Astrocyte (in vitro differentiated cells and primary cell): ENCODE measurements at regions not wholly inside any gene's neighbourhood (a gene's known extent, or its start where the extent isn't known, plus 50 kb on each side); places are given as distances from the start of the nearest gene placed in this dataset.

ENCODE experiments used
- DNase-seq: peaks from one replicate; pipeline ENCODE4 v3.0.0-alpha.2; 2010; ENCODE audit warnings: low read depth
- FAIRE-seq: peaks from 2 replicates; lab custom pipeline; 2011; peaks lifted over from hg19 to GRCh38; lab: Jason Lieb, UNC
- H2AFZ ChIP-seq: 2 replicates; pipeline ENCODE4 v1.6.0; 2012; ENCODE audit warnings: low read depth, low read length, inconsistent platforms
- H3K27ac ChIP-seq: 2 replicates; pipeline ENCODE4 v1.5.1; 2011; ENCODE audit warnings: low read depth, low read length, inconsistent platforms
- H3K27me3 ChIP-seq: 2 replicates; pipeline ENCODE4 v1.6.0; 2011; ENCODE audit warnings: low read length, inconsistent platforms; ENCODE audit not compliant: insufficient read depth
- H3K36me3 ChIP-seq: 2 replicates; pipeline ENCODE4 v1.5.1; 2011; ENCODE audit warnings: low read length, inconsistent platforms; ENCODE audit not compliant: insufficient read depth
- H3K4me1 ChIP-seq: 2 replicates; pipeline ENCODE4 v1.5.1; 2011; ENCODE audit warnings: low read length, inconsistent platforms; ENCODE audit not compliant: insufficient read depth
- H3K4me2 ChIP-seq: 2 replicates; pipeline ENCODE4 v1.6.0; 2012; ENCODE audit warnings: low read length, inconsistent platforms
- H3K4me3 ChIP-seq: 2 replicates; pipeline ENCODE4 v1.5.1; 2011; ENCODE audit warnings: low read depth, mild to moderate bottlenecking, low read length, inconsistent platforms; ENCODE audit not compliant: insufficient read depth
- H3K79me2 ChIP-seq: 2 replicates; pipeline ENCODE4 v1.6.0; 2012; ENCODE audit warnings: mild to moderate bottlenecking, low read length, inconsistent platforms; ENCODE audit not compliant: insufficient read depth
- H3K9ac ChIP-seq: 2 replicates; pipeline ENCODE4 v1.6.0; 2012; ENCODE audit warnings: mild to moderate bottlenecking, low read length, inconsistent platforms
- H3K9me3 ChIP-seq: 2 replicates; pipeline ENCODE4 v1.5.1; 2012; ENCODE audit warnings: low read depth, mild to moderate bottlenecking, low read length, inconsistent platforms; ENCODE audit not compliant: insufficient read depth
- H4K20me1 ChIP-seq: 2 replicates; pipeline ENCODE4 v1.6.0; 2012; ENCODE audit warnings: low read length, inconsistent platforms; ENCODE audit not compliant: insufficient read depth
- H3K27ac Mint-ChIP-seq: one replicate; pipeline ENCODE4 v1.8.0; 2021; ENCODE audit warnings: mild to moderate bottlenecking, mixed read lengths; ENCODE audit not compliant: unreplicated experiment
- H3K27me3 Mint-ChIP-seq: one replicate; pipeline ENCODE4 v1.8.0; 2021; ENCODE audit warnings: low read depth, mixed read lengths; ENCODE audit not compliant: unreplicated experiment
- H3K36me3 Mint-ChIP-seq: one replicate; pipeline ENCODE4 v1.8.0; 2021; ENCODE audit warnings: low read depth, mixed read lengths; ENCODE audit not compliant: unreplicated experiment
- H3K4me1 Mint-ChIP-seq: one replicate; pipeline ENCODE4 v1.8.0; 2021; ENCODE audit warnings: low read depth, mixed read lengths; ENCODE audit not compliant: unreplicated experiment
- H3K4me3 Mint-ChIP-seq: one replicate; pipeline ENCODE4 v1.8.0; 2021; ENCODE audit warnings: mild to moderate bottlenecking, moderate library complexity, mixed read lengths; ENCODE audit not compliant: unreplicated experiment
- H3K9me3 Mint-ChIP-seq: one replicate; pipeline ENCODE4 v1.8.0; 2021; ENCODE audit warnings: mild to moderate bottlenecking, mixed read lengths; ENCODE audit not compliant: unreplicated experiment
- CTCF ChIP-seq: IDR thresholded peaks from 2 replicates; pipeline ENCODE4 v1.5.1; 2011; ENCODE audit warnings: low read depth, mild to moderate bottlenecking, inconsistent platforms, low read length, moderate library complexity; ENCODE audit not compliant: insufficient read depth
- EZH2 ChIP-seq: IDR thresholded peaks from 2 replicates; pipeline ENCODE4 v1.6.1; 2012; ENCODE audit warnings: mild to moderate bottlenecking, low read length, inconsistent platforms; ENCODE audit not compliant: insufficient read depth

GRCh38 chr11:81394311-81394710 lies 1339.4 kb downstream of the FAM181B start:
- no peak for FAIRE-seq
- Histone ChIP-seq H3K27ac (no peak overlapping the region), H3K4me3 (no peak overlapping the region), H3K4me1 (no peaks in the 10 kb centered on the region), H3K27me3 (no peaks in the 10 kb centered on the region), H4K20me1 (no peaks in the 10 kb centered on the region), H3K36me3 (no peaks in the 10 kb centered on the region), H3K9ac (no peak overlapping the region), H3K4me2 (no peak overlapping the region), H2AFZ (no peak overlapping the region), H3K9me3 (no peaks in the 10 kb centered on the region), H3K79me2 (no peaks in the 10 kb centered on the region)
- no peak overlapping the region for H3K4me3 Mint-ChIP-seq
- H3K36me3 Mint-ChIP-seq, result no peaks in the 10 kb centered on the region
- DNase-seq, result no peak
- no peak overlapping the region for H3K27ac Mint-ChIP-seq
- no peak for TF ChIP-seq CTCF
- no peak for TF ChIP-seq EZH2
- H3K4me1 Mint-ChIP-seq, result no peaks in the 10 kb centered on the region
- H3K27me3 Mint-ChIP-seq, result no peaks in the 10 kb centered on the region
- no peaks in the 10 kb centered on the region for H3K9me3 Mint-ChIP-seq

GRCh38 chr11:81388326-81388725 lies 1345.3 kb downstream of the FAM181B start:
- Histone ChIP-seq H3K27ac (no peak overlapping the region), H3K4me2 (no peak overlapping the region), H3K4me1 (no peaks in the 10 kb centered on the region), H3K36me3 (no peaks in the 10 kb centered on the region), H3K9ac (no peak overlapping the region), H3K4me3 (no peak overlapping the region), H3K27me3 (no peaks in the 10 kb centered on the region), H3K79me2 (no peaks in the 10 kb centered on the region), H4K20me1 (no peaks in the 10 kb centered on the region), H2AFZ (no peak overlapping the region), H3K9me3 (no peaks in the 10 kb centered on the region)
- no peaks in the 10 kb centered on the region for H3K9me3 Mint-ChIP-seq
- no peak for FAIRE-seq
- DNase-seq, result no peak
- H3K4me1 Mint-ChIP-seq, result no peaks in the 10 kb centered on the region
- TF ChIP-seq CTCF (no peak), EZH2 (no peak)
- no peaks in the 10 kb centered on the region for H3K27me3 Mint-ChIP-seq
- H3K36me3 Mint-ChIP-seq, result no peaks in the 10 kb centered on the region
- no peak overlapping the region for H3K27ac Mint-ChIP-seq
- H3K4me3 Mint-ChIP-seq, result no peak overlapping the region

- Histone ChIP-seq H3K4me3 (no peak overlapping the region), H3K9ac (no peak overlapping the region), H3K79me2 (no peaks in the 10 kb centered on the region), H4K20me1 (no peaks in the 10 kb centered on the region), H2AFZ (no peak overlapping the region), H3K36me3 (no peaks in the 10 kb centered on the region), H3K27ac (no peak overlapping the region), H3K27me3 (no peaks in the 10 kb centered on the region), H3K4me1 (no peaks in the 10 kb centered on the region), H3K4me2 (no peak overlapping the region), H3K9me3 (no peaks in the 10 kb centered on the region)
- Mint-ChIP-seq H3K36me3 (no peaks in the 10 kb centered on the region), H3K27me3 (no peaks in the 10 kb centered on the region), H3K4me1 (no peaks in the 10 kb centered on the region), H3K9me3 (no peaks in the 10 kb centered on the region), H3K4me3 (no peak overlapping the region), H3K27ac (no peak overlapping the region)
- DNase-seq (no peak), FAIRE-seq (no peak)
- TF ChIP-seq CTCF (no peak), EZH2 (no peak)
These were observed 1353.3 kb downstream of the FAM181B start for GRCh38 chr11:81380395-81380794.
